Cortex of kidney (tissue), 1 donor: ENCODE measurements at regions not wholly inside any gene's neighbourhood (a gene's known extent, or its start where the extent isn't known, plus 50 kb on each side); places are given as distances from the start of the nearest gene placed in this dataset.
"Not testable (repeated sequence)": the region's sequence is repeated elsewhere in the genome, so short reads cannot be mapped to it uniquely, and the experiment has no call there.

Experiments
- DNase-seq: peaks from one replicate; lab custom pipeline; 2025; lab: John Stamatoyannopoulos, UW

DNA sequence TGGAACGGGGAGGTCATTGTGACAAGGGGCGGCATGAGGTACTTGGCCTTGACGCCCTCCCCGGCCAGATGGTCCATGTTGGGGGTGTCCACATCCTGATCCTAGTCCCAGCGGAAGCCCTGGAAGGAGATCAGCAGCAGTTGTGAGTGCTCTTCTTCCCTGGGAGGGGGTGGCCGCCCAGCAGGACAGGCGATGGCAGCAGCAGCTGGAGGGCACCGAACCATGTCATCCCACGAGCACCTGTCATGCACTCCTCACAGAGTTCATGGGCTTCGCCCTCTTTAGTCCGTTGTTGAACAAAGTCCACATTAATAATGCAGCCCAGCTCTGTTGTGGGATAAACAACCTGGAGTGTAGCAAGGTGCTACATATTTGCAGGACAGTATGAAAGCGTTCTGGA is 130.7 kb downstream of the UNC93B1 start:
- DNase-seq: not testable (repeated sequence)

DNA sequence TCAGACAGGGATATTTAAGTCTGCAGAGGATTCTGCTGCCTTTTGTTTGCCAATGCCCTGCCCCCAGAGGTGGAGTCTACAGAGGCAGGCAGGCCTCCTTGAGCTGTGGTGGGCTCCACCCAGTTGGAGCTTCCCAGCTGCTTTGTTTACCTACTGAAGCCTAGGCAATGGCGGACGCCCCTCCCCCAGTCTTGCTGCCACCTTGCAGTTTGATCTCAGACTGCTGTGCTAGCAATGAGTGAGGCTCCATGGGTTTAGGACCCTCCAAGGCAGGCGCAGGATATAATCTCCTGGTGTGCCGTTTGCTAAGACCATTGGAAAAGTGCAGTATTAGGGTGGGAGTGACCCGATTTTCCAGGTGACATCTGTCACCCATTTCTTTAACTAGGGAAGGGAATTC is 132.7 kb downstream of the UNC93B1 start:
- DNase-seq: not testable (repeated sequence)

DNA sequence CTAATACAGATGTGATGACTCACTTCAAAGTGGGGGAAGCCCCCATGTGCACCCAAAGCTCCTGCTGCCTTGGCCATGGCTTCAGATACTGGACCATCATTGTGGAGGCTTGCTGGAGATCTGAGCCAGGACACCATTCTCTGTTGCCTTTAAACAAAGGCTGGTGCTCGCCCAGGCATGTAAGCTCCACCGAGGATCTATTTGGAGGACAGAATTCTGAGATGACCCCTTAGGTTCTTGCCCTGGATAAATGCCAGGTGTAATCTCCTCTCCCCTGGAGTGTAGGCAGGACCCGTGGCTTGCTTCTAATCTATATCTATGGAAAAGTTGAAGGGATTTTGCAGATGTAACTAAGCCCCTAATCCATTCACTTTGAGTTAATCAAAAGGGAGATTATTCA is 141.0 kb downstream of the UNC93B1 start:
- DNase-seq: not testable (repeated sequence)

DNA sequence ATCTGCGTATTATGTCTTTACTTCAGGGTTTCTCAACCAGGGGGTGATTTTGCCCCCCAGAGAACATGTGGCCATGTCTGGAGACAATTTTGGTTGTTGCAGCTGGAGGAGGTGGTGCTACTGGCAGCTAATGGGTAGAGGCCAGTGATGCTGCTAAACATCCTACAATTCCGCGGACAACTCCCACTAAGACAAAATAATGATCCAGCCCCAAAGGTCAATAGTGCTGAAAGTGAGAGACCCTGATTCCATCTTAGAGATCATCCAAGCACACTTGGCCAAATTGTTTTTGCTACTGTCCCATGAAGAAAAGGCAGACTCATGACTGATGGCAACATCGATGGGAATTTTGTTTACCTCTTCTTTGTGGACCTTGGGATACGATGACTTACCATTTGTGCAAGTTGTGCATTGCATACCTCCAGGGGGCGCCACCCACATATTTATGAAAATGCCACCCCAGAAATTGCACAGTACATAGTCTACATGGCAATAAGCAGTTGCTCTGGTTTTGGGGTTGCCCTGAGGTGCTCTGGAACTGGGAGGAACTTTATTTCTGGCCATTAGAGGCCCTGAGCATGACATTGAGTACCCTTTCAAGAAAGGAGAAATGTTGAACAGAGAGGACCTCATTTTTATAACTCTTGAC is 144.3 kb downstream of the UNC93B1 start:
- not testable (repeated sequence) for DNase-seq

DNA sequence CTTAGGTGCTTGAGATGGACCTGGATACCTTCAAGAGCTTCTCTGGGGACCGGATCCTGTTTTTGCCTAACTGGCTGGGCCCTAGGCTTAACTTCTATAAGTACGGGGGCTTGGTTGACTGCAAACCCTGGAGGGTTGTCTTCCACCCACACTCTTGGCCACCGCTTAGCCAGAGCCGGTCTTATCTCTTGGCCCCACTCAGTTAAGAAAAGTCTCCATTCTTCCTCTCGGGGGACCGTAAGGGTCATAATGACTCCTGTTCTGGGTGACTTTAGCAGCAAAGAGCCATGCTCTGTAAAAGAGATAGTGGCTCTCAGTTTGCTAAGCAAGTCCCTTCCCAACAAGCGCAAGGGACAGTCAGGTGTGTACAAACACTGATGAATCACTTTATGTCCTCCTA is 153.2 kb downstream of the UNC93B1 start:
- not testable (repeated sequence) for DNase-seq

DNA sequence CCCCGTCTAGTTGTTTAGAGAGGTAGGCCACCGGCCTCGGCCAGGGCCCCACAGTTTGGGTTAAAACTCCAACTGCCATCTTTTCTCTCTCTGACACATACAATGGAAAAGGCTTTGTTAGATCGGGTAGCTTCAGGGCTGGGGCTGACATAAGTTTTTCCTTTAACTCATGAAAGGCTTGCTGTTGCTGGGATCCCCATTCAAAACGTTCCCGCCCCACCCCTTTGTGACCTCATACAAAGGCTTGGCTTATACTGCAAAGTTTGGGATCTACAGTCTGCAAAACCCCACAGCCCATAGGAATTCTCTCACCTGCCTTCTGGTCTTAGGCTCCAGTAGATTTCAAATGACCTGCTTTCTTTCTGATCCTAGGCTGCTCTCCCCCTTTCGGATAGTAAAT is 154.1 kb downstream of the UNC93B1 start:
- not testable (repeated sequence) for DNase-seq

DNA sequence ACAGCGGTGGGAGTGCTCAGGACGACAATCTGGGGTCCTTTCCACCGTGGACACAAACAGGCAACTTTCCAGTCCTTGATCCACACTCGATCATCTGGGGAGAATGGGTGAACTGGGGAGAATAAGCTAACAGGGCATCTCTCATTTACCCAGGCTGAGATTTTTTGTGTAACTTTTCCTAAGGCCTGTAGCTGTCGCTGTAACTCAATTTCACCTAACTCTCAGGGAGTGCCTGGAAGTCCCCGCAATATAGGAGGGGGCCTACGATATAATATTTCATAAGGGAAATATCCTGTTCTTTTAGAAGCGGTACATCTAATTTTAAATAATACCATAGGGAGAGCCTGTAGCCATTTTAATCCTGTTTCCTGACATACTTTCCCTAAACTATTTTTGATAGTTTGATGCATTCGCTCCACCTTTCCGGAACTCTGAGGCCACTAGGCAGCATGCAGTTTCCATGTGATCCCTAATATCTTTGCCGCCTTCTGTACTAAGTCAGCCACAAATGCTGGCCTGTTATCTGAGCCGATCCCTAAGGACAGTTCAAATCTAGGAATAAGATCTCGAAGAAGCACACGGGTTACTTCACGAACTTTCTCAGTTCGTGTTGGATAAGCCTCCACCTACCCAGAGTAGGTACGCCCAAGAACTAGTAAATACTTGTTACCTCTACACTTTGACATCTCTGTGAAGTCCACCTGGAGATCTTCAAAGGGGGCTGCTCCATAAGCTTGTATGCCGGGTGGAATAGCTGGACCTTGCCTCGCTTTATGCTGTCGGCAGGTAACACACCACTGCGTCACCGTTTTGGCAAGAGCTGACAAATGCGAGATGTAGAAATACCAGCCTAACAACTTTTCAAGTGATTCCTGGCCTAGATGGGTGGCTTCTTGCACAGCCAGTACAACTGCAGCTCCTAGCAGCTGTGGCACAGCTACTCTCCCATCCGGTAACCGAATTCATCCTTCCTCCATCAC is 155.7 kb downstream of the UNC93B1 start:
- DNase-seq: not testable (repeated sequence)

DNA sequence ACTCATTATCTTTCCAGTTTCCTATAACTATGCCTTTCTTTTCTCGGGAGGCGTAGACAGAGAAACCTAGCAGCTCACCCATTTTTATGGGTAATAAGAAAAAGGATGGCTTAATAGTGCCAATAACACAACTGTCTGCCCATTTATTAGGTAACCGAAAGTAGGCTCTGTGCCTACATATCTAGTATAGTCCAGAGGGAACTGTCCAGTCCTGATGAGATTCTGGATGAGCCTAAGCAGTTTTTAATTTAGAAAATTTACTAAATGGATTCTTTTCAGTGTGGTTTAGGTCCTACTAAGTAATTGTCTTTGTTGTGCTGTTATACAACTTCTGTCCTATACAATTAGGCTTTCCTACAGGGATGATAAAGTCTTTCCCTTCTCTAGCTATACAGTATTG is 157.6 kb downstream of the UNC93B1 start:
- DNase-seq: not testable (repeated sequence)

DNA sequence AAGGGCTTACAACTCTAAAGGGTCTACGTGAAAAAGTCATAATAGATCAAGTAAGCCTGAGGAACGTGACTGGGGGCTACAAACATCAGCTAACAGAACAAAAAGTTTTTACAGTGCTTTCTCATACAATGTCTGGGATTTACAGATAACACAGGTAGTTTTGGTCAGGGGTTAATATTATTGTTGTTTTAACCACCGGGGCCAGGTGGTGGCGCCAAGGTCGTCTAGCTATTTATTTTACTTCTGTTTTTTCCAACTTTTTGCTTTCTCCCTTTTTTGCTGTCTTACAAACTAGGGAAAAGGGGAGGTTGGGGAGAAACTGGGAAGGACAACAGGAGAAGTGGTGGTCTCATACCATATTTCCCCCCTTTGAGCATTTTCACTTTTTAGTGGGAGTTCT is 158.6 kb downstream of the UNC93B1 start:
- not testable (repeated sequence) for DNase-seq

DNA sequence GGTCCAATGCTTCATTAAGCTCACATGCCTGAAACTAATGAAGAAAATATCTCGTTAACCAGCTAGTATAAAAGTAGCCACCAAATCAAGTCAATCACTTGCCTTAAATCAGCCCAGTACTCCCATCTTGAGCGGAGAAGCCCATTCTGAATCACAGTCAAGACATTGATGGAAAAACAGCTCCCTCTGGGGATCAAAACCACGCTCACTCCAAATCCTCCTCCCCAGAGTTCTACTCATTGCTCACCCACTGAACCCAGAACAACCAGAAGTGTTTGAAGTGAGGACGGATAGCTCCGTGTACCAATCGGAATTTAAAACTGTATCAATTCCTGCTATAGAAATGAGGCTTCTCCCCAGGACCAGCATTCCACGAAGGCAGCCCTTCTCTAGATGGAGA is 163.3 kb downstream of the UNC93B1 start:
- DNase-seq: not testable (repeated sequence)

DNA sequence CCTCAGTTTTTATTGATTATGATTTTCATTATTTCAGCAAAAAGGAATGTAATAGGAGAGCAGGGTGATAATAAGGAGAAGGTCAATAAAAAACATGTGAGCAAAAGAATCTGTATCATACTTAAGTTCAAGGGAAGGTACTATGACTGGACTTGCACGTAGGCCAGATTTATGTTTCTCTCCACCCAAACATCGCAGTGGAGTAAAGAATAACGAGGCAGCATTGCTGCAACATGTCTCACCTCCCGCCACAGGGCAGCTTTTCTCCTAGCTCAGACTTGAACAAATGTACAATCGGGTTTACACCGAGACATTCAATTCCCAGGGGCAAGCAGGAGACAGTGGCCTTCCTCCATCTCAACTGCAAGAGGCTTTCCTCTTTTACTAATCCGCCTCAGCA is 155.7 kb upstream of the ALDH3B2 start:
- DNase-seq: not testable (repeated sequence)

DNA sequence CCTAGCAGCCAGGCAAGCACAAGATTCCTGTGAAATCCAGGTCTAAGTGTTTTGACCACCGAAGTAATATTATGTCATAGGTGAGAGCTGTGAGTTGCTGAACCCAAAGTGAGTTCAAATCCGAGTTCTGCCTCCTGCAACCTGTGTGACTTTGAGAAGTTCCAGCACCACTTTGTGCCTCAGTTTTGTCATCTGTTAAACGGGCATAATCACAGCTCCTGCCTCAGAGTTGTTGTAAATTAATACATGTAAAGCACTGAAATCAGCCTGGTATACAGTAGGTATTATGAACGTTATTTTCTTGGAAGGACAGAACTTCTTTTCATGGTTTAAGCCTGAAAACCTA is 152.5 kb upstream of the ALDH3B2 start:
- not testable (repeated sequence) for DNase-seq

DNA sequence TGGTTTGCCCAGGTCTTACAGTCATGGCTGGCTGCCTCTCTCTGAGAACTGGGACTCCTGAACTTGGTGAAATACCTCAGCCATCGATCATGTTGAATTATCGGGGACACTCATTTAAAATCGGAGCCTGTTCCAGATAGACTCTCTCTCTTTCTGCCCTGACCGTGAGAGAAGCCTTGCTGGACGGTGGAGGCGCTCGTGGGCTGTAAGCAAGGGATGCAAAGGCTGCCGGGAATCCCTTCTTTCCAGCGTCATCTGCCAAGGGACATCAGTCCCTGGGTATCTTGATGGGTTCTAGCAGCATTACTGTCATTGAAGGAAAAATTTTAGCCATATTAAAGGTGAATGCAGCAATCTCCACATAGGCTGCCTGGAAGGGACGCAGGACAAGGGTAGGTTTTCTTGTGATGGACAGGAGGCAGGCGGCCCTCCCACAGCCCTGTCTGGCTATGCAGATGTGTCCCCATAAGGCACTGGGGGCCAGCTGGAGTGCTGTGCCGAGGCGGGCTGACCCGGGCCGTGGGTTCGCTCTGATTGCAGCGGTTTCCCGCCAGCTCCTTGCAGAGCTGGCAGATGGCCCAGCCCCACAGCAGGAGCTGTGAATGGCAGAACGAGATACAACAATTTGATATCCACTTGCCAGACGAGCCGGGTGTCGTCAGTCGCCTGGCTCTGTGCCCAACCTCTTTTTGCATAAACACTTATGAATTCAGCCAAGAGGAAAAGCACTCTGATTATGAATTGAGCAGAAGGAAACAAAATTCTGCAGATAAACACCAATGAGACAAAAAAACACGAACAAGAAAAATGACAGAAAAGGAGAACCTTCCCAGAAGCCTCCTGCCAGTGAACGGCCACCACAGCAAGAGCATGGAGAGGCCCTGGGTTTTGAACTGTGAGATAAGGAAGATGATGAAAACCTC is 151.9 kb upstream of the ALDH3B2 start:
- not testable (repeated sequence) for DNase-seq

DNA sequence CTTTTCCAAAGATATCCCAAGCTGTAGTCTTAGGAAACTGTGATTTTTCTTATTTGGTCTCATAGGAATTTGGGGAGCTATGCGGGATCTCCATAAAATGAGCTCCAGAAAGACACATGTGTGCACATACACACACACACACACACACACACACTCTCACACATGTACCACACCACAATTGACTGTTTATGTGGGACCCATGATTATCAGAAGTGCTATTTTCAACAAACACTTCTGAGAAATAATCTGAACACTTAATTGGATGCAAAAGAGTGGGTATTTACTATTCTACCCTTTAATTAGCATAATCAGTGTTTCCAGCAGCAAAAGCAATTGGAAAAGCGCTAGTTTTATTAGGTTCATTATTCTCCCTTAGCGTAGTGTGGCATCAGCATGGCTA is 150.4 kb upstream of the ALDH3B2 start:
- not testable (repeated sequence) for DNase-seq

DNA sequence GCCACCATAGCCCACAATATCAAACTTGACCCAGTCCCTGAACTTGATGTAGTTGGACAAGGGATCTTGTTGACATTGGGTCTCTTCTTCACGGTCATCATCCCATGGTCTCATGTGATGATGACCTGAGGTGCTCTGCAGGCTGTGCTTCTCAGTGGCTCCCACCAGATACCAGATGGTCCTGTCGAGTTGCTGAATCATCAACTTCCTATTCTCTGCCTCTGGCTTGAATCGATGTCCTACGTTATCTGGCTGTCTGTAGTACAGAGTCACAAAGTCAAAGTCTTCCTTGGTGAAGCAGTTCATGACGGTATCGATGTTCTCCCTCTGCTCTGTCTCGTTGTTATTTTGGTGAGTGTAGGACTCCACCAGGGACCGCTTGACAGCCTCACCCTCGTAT is 145.7 kb upstream of the ALDH3B2 start:
- DNase-seq: no peak

DNA sequence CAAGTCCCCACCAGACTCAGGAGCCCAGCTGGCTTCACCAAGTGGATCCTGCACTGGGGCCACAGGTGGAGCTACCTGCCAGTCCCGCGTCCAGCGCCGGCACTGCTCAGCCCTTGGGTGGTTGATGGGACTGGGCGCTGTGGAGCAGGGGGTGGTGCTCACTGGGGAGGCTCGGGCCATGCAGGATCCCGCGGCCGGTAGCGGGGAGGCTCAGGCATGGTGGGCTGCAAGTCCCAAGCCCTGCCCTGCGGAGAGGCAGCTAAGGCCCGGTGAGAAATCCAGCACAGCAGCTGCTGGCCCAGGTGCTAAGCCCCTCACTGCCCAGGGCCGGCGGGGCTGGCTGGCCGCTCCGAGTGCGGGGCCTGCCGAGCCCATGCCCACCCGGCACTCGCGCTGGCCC is 143.1 kb upstream of the ALDH3B2 start:
- not testable (repeated sequence) for DNase-seq

DNA sequence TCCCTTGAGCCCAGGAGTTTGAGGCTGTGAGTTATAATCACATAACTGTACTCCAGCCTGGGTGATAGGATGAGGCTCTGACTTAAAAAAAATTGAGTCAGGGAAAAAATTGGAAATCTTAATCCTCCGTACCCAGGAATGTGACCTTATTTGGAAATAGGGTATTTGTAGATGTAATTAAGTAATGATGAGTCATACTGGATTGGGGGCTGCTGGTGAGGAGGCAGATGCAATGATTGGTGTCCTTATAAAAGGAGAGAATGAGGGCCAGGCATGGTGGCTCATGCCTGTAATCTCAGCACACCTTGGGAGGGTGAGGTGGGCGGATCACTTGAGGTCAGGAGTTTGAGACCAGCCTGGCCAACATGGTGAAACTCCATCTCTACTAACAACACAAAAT is 134.9 kb upstream of the ALDH3B2 start:
- DNase-seq: not testable (repeated sequence)

DNA sequence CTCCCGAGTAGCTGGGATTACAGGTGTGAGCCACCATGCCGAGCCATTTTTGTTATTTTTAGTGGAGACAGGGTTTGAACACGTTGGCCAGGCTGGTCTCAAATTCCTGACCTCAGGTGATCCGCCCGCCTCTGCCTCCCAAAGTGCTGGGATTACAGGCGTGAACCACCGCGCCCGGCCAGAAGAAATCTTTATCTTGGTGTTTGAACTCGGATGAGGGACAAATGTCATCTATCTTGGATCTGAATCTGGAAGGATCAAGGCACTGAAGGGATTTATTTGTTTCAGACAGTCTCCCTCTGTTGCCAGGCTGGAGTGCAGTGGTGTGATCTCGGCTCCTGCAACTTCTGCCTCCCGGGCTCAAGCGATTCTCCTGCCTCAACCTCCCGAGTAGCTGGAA is 133.5 kb upstream of the ALDH3B2 start:
- DNase-seq: not testable (repeated sequence)

DNA sequence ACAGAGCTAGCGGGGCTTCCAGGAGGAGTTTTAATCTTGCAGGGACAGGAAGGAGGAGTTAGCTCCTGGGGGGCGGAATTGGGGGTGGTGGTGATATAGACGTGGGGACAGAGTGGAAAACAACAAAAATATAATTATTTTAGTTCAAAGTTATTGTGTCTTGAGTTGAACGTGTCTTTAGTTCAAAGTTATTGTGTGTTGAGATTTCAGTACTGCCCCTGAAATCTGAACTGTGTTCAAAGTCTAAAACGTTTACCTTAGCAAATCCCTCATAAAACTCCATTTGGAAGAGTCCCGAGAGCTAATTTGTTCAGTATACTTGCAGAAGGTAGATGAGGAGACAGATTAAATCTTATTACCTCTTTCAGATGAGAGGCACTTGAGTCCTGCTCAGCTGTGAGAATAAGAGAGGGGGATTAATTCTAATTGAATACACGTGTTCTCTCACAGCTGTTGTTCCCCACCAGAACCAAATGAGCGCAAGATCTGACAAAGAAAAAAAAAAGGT is 132.4 kb upstream of the ALDH3B2 start:
- DNase-seq: not testable (repeated sequence)

DNA sequence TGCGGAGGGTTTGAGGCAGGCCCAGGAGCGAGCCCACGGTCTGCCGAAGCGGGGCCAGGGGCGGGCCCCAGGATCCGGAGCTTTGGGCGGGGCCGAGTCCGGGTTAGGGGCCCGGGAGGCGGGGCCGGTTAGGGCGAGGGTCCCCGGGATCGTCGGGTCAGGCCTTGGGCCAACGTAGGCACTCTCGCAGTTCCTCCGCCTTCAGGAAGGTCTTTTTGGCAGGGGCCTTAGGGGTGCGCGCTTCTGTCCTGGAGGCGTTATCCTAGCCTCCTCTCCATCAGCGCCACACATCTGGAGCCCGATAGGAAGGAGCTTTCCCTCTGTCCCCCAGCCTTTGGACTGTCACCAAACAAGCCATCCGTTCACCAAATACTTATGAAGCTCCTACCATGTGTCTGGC is 131.8 kb upstream of the ALDH3B2 start:
- not testable (repeated sequence) for DNase-seq

DNA sequence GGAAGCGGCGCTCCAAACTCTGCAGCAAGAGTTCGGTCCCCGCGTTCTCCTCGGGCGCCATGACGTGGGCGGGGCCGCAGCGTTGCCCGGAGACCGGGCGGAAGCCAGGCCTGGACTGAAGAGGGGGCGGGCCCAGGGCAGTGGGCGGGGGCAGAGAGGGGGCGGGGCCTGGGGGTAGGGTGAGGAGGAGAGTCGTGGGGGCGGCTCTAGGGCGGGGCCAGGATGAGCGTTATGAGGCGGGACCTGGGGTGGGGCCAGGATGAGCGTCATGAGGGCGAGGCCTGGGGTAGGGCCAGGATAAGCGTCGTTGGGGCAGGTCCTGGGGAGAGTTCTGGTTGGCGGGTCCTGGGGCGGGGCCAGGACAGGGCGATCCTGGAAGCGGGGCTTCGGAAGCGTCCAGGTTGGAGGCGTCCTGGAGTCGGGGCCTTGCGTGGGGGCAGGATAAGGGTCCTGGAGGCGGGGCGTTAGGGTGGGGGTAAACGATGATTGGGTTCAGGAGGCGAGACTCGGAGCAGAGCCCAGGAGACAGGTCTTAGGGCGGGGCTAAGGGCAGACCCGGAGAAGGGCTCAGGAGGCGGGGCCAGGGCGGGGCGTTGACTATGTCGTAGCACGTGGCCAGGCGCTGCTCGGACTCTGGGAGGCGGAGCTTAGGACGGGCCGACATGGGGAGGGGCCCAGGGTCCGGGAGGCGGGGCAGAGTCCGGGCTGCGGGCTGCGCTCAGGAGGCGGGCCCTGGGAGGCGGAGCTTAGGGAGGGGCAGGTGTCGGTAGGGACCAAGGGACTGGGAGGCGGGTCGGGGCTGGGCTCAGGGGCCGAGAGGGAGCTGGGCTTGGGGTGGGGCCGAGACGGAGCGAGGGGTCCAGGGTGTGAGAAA is 131.1 kb upstream of the ALDH3B2 start:
- peak; percentile 45 for DNase-seq
